ENCODE measurements at regions not wholly inside any gene's neighbourhood (a gene's known extent, or its start where the extent isn't known, plus 50 kb on each side); places are given as distances from the start of the nearest gene placed in this dataset.

- H3K27me3 ChIP-seq (ENCODE audit: insufficient read depth, low read length, poor library complexity) = no peaks in the 10 kb centered on the region
- no peak overlapping the region for H3K4me3 ChIP-seq (ENCODE audit: low read length)
- no peak for DNase-seq
- no peaks in the 10 kb centered on the region for H3K79me2 ChIP-seq (ENCODE audit: control insufficient read depth, insufficient read depth, low read length)
- no peak overlapping the region for H2BK5ac ChIP-seq (ENCODE audit: low read length)
- H4K8ac ChIP-seq (ENCODE audit: low read depth, low read length) = no peak overlapping the region
- H2AK5ac ChIP-seq (ENCODE audit: low read length) = no peak overlapping the region
- no peak overlapping the region for H3K18ac ChIP-seq (ENCODE audit: low read length)
- H3K56ac ChIP-seq (ENCODE audit: low read length) = no peak overlapping the region
- H2BK15ac ChIP-seq (replicated peaks; ENCODE audit: low read depth) = no peak overlapping the region
- H3K27ac ChIP-seq (ENCODE audit: low read depth, low read length) = no peak overlapping the region
- no peak overlapping the region for H3K23ac ChIP-seq (ENCODE audit: low read length)
- H4K5ac ChIP-seq (ENCODE audit: low read length) = no peak overlapping the region
- H3K79me1 ChIP-seq (ENCODE audit: low read length) = no peaks in the 10 kb centered on the region
- H3K36me3 ChIP-seq (ENCODE audit: control insufficient read depth, insufficient read depth, low read length) = no peaks in the 10 kb centered on the region
- H3K4me2 ChIP-seq (ENCODE audit: low read length) = no peak overlapping the region
- H2BK120ac ChIP-seq (ENCODE audit: low read depth, low read length) = no peak overlapping the region
- no peaks in the 10 kb centered on the region for H3K4me1 ChIP-seq (ENCODE audit: control insufficient read depth, low read depth, low read length)
- H3K4ac ChIP-seq (ENCODE audit: low read depth, low read length) = no peak overlapping the region
- WGBS (ENCODE audit: extremely low coverage, insufficient coverage, low lambda C conversion rate) = no CpG with 5 or more reads among the region's 1 CpG
- no peak overlapping the region for H3K9ac ChIP-seq (ENCODE audit: low read length)
Observed at GRCh38 chr6:99813565-99813964, 180.5 kb downstream of the MCHR2 start.

- H3K18ac ChIP-seq (ENCODE audit: low read length) = no peak overlapping the region
- no peaks in the 10 kb centered on the region for H3K27me3 ChIP-seq (ENCODE audit: insufficient read depth, low read length, poor library complexity)
- no peak overlapping the region for H3K4me3 ChIP-seq (ENCODE audit: low read length)
- H3K36me3 ChIP-seq (ENCODE audit: control insufficient read depth, insufficient read depth, low read length) = no peaks in the 10 kb centered on the region
- no peak overlapping the region for H2BK5ac ChIP-seq (ENCODE audit: low read length)
- H2BK120ac ChIP-seq (ENCODE audit: low read depth, low read length) = no peak overlapping the region
- H3K27ac ChIP-seq (ENCODE audit: low read depth, low read length) = no peak overlapping the region
- no peak overlapping the region for H3K9ac ChIP-seq (ENCODE audit: low read length)
- no peak overlapping the region for H3K4ac ChIP-seq (ENCODE audit: low read depth, low read length)
- H4K5ac ChIP-seq (ENCODE audit: low read length) = no peak overlapping the region
- DNase-seq = no peak
- no CpG with 5 or more reads among the region's 6 CpGs for WGBS (ENCODE audit: extremely low coverage, insufficient coverage, low lambda C conversion rate)
- H3K79me2 ChIP-seq (ENCODE audit: control insufficient read depth, insufficient read depth, low read length) = no peaks in the 10 kb centered on the region
- no peak overlapping the region for H4K8ac ChIP-seq (ENCODE audit: low read depth, low read length)
- no peak overlapping the region for H3K56ac ChIP-seq (ENCODE audit: low read length)
- no peak overlapping the region for H2AK5ac ChIP-seq (ENCODE audit: low read length)
- H3K4me1 ChIP-seq (ENCODE audit: control insufficient read depth, low read depth, low read length) = no peaks in the 10 kb centered on the region
- H2BK15ac ChIP-seq (replicated peaks; ENCODE audit: low read depth) = no peak overlapping the region
- H3K23ac ChIP-seq (ENCODE audit: low read length) = no peak overlapping the region
- H3K79me1 ChIP-seq (ENCODE audit: low read length) = no peaks in the 10 kb centered on the region
- H3K4me2 ChIP-seq (ENCODE audit: low read length) = no peak overlapping the region
Observed at GRCh38 chr6:99814230-99814928, 179.6 kb downstream of the MCHR2 start.

- Histone ChIP-seq H3K9ac (ENCODE audit: low read length) (no peak overlapping the region), H3K18ac (ENCODE audit: low read length) (no peak overlapping the region), H3K79me2 (ENCODE audit: control insufficient read depth, insufficient read depth, low read length) (no peaks in the 10 kb centered on the region), H2BK120ac (ENCODE audit: low read depth, low read length) (no peak overlapping the region), H3K56ac (ENCODE audit: low read length) (no peak overlapping the region), H3K79me1 (ENCODE audit: low read length) (no peaks in the 10 kb centered on the region), H3K4me1 (ENCODE audit: control insufficient read depth, low read depth, low read length) (no peaks in the 10 kb centered on the region), H2BK5ac (ENCODE audit: low read length) (no peak overlapping the region), H3K36me3 (ENCODE audit: control insufficient read depth, insufficient read depth, low read length) (no peaks in the 10 kb centered on the region), H4K8ac (ENCODE audit: low read depth, low read length) (no peak overlapping the region), H3K4ac (ENCODE audit: low read depth, low read length) (no peak overlapping the region), H3K27me3 (ENCODE audit: insufficient read depth, low read length, poor library complexity) (no peaks in the 10 kb centered on the region), H4K5ac (ENCODE audit: low read length) (no peak overlapping the region), H3K23ac (ENCODE audit: low read length) (no peak overlapping the region), H3K4me2 (ENCODE audit: low read length) (no peak overlapping the region), H2BK15ac (replicated peaks; ENCODE audit: low read depth) (no peak overlapping the region), H3K27ac (ENCODE audit: low read depth, low read length) (no peak overlapping the region), H3K4me3 (ENCODE audit: low read length) (no peak overlapping the region), H2AK5ac (ENCODE audit: low read length) (no peak overlapping the region)
- no peak for DNase-seq
- WGBS (ENCODE audit: extremely low coverage, insufficient coverage, low lambda C conversion rate) = no CpG with 5 or more reads among the region's 5 CpGs
Observed at GRCh38 chr6:99816795-99817194, 177.2 kb downstream of the MCHR2 start.

- no CpG with 5 or more reads among the region's 2 CpGs for WGBS (ENCODE audit: extremely low coverage, insufficient coverage, low lambda C conversion rate)
- Histone ChIP-seq H3K4ac (ENCODE audit: low read depth, low read length) (no peak overlapping the region), H2BK120ac (ENCODE audit: low read depth, low read length) (no peak overlapping the region), H3K36me3 (ENCODE audit: control insufficient read depth, insufficient read depth, low read length) (no peaks in the 10 kb centered on the region), H3K4me1 (ENCODE audit: control insufficient read depth, low read depth, low read length) (peaks cover 3% of the 10 kb centered on the region), H3K18ac (ENCODE audit: low read length) (no peak overlapping the region), H3K79me1 (ENCODE audit: low read length) (no peaks in the 10 kb centered on the region), H3K79me2 (ENCODE audit: control insufficient read depth, insufficient read depth, low read length) (no peaks in the 10 kb centered on the region), H4K5ac (ENCODE audit: low read length) (no peak overlapping the region), H2AK5ac (ENCODE audit: low read length) (no peak overlapping the region), H3K27me3 (ENCODE audit: insufficient read depth, low read length, poor library complexity) (no peaks in the 10 kb centered on the region), H4K8ac (ENCODE audit: low read depth, low read length) (no peak overlapping the region), H2BK5ac (ENCODE audit: low read length) (no peak overlapping the region), H3K27ac (ENCODE audit: low read depth, low read length) (no peak overlapping the region), H2BK15ac (replicated peaks; ENCODE audit: low read depth) (no peak overlapping the region), H3K9ac (ENCODE audit: low read length) (no peak overlapping the region), H3K4me3 (ENCODE audit: low read length) (no peak overlapping the region), H3K56ac (ENCODE audit: low read length) (no peak overlapping the region), H3K23ac (ENCODE audit: low read length) (no peak overlapping the region), H3K4me2 (ENCODE audit: low read length) (no peak overlapping the region)
- no peak for DNase-seq
Observed at GRCh38 chr6:99818161-99818560, 175.9 kb downstream of the MCHR2 start.

- Histone ChIP-seq H3K79me2 (ENCODE audit: control insufficient read depth, insufficient read depth, low read length) (no peaks in the 10 kb centered on the region), H3K9ac (ENCODE audit: low read length) (no peak overlapping the region), H3K27me3 (ENCODE audit: insufficient read depth, low read length, poor library complexity) (no peaks in the 10 kb centered on the region), H2BK15ac (replicated peaks; ENCODE audit: low read depth) (no peak overlapping the region), H3K27ac (ENCODE audit: low read depth, low read length) (no peak overlapping the region), H2AK5ac (ENCODE audit: low read length) (no peak overlapping the region), H2BK5ac (ENCODE audit: low read length) (no peak overlapping the region), H3K4me1 (ENCODE audit: control insufficient read depth, low read depth, low read length) (peaks cover 3% of the 10 kb centered on the region), H3K36me3 (ENCODE audit: control insufficient read depth, insufficient read depth, low read length) (no peaks in the 10 kb centered on the region), H2BK120ac (ENCODE audit: low read depth, low read length) (no peak overlapping the region), H3K56ac (ENCODE audit: low read length) (no peak overlapping the region), H4K8ac (ENCODE audit: low read depth, low read length) (no peak overlapping the region), H4K5ac (ENCODE audit: low read length) (no peak overlapping the region), H3K4ac (ENCODE audit: low read depth, low read length) (no peak overlapping the region), H3K4me3 (ENCODE audit: low read length) (no peak overlapping the region), H3K4me2 (ENCODE audit: low read length) (no peak overlapping the region), H3K23ac (ENCODE audit: low read length) (no peak overlapping the region), H3K79me1 (ENCODE audit: low read length) (no peaks in the 10 kb centered on the region), H3K18ac (ENCODE audit: low read length) (no peak overlapping the region)
- DNase-seq = no peak
- WGBS (ENCODE audit: extremely low coverage, insufficient coverage, low lambda C conversion rate) = no CpG with 5 or more reads among the region's 5 CpGs
Observed at GRCh38 chr6:99819853-99820252, 174.2 kb downstream of the MCHR2 start.

GRCh38 chr6:99821164-99821563, 172.9 kb downstream of the MCHR2 start:
- no CpG with 5 or more reads among the region's 6 CpGs for WGBS (ENCODE audit: extremely low coverage, insufficient coverage, low lambda C conversion rate)
- Histone ChIP-seq H3K4me3 (ENCODE audit: low read length) (no peak overlapping the region), H3K9ac (ENCODE audit: low read length) (no peak overlapping the region), H3K56ac (ENCODE audit: low read length) (no peak overlapping the region), H3K79me1 (ENCODE audit: low read length) (no peaks in the 10 kb centered on the region), H4K8ac (ENCODE audit: low read depth, low read length) (no peak overlapping the region), H3K4ac (ENCODE audit: low read depth, low read length) (no peak overlapping the region), H4K5ac (ENCODE audit: low read length) (no peak overlapping the region), H3K4me2 (ENCODE audit: low read length) (no peak overlapping the region), H3K27me3 (ENCODE audit: insufficient read depth, low read length, poor library complexity) (no peaks in the 10 kb centered on the region), H2BK15ac (replicated peaks; ENCODE audit: low read depth) (no peak overlapping the region), H2AK5ac (ENCODE audit: low read length) (no peak overlapping the region), H3K79me2 (ENCODE audit: control insufficient read depth, insufficient read depth, low read length) (no peaks in the 10 kb centered on the region), H3K4me1 (ENCODE audit: control insufficient read depth, low read depth, low read length) (peaks cover 3% of the 10 kb centered on the region), H3K27ac (ENCODE audit: low read depth, low read length) (no peak overlapping the region), H3K18ac (ENCODE audit: low read length) (no peak overlapping the region), H2BK120ac (ENCODE audit: low read depth, low read length) (no peak overlapping the region), H2BK5ac (ENCODE audit: low read length) (no peak overlapping the region), H3K23ac (ENCODE audit: low read length) (no peak overlapping the region), H3K36me3 (ENCODE audit: control insufficient read depth, insufficient read depth, low read length) (no peaks in the 10 kb centered on the region)
- no peak for DNase-seq

Measured in mesendoderm (in vitro differentiated cells).